Activated CD8-positive, alpha-beta T cell treated with anti-CD3 and anti-CD28 coated beads for 36 hours (primary cell): ENCODE measurements at regions not wholly inside any gene's neighbourhood (a gene's known extent, or its start where the extent isn't known, plus 50 kb on each side); places are given as distances from the start of the nearest gene placed in this dataset.

ENCODE experiments used
- ATAC-seq: fragments of 200-7000 bp; cut with Tn5 transposase; one replicate; pipeline ENCODE4 v1.10.0; 2021; ENCODE audit warnings: mild to moderate bottlenecking, moderate library complexity
- CTCF ChIA-PET: fragments of 350-600 bp; sonication (Branson Sonifier 250); formaldehyde crosslinking; loops from one replicate; lab custom pipeline; 2021; ENCODE audit warnings: antibody characterized with exemption; lab: Charles Lee
- POLR2A ChIA-PET: fragments of 350-600 bp; sonication (Branson Sonifier 250); formaldehyde crosslinking; loops from one replicate; lab custom pipeline; 2021; ENCODE audit warnings: antibody characterized with exemption; lab: Charles Lee
- DNase-seq: peaks from one replicate; pipeline ENCODE4 v3.0.0-alpha.2; 2020
- H3K27ac Mint-ChIP-seq: one replicate; pipeline ENCODE4 v1.8.0; 2021; ENCODE audit warnings: mild to moderate bottlenecking, mixed read lengths
- H3K27me3 Mint-ChIP-seq: one replicate; pipeline ENCODE4 v1.8.0; 2021; ENCODE audit warnings: mixed read lengths
- H3K36me3 Mint-ChIP-seq: one replicate; pipeline ENCODE4 v1.8.0; 2021; ENCODE audit warnings: low read depth, mixed read lengths
- H3K4me1 Mint-ChIP-seq: one replicate; pipeline ENCODE4 v1.8.0; 2021; ENCODE audit warnings: low read depth, mixed read lengths
- H3K4me3 Mint-ChIP-seq: one replicate; pipeline ENCODE4 v1.8.0; 2021; ENCODE audit warnings: mild to moderate bottlenecking, moderate library complexity, mixed read lengths
- H3K9me3 Mint-ChIP-seq: one replicate; pipeline ENCODE4 v1.8.0; 2021; ENCODE audit warnings: mixed read lengths
- intact Hi-C: fragments of 100-400 bp; cut with micrococcal nuclease; formaldehyde crosslinking; loops from one replicate; pipeline ENCODE4 v1.10.0; 2022
- TF ChIP-seq, protein P1 (sequence below): fragments of 200-600 bp; IDR thresholded peaks from one replicate; pipeline ENCODE4 v1.8.0; 2022; ENCODE audit warnings: antibody characterized with exemption, mild to moderate bottlenecking

DNA sequence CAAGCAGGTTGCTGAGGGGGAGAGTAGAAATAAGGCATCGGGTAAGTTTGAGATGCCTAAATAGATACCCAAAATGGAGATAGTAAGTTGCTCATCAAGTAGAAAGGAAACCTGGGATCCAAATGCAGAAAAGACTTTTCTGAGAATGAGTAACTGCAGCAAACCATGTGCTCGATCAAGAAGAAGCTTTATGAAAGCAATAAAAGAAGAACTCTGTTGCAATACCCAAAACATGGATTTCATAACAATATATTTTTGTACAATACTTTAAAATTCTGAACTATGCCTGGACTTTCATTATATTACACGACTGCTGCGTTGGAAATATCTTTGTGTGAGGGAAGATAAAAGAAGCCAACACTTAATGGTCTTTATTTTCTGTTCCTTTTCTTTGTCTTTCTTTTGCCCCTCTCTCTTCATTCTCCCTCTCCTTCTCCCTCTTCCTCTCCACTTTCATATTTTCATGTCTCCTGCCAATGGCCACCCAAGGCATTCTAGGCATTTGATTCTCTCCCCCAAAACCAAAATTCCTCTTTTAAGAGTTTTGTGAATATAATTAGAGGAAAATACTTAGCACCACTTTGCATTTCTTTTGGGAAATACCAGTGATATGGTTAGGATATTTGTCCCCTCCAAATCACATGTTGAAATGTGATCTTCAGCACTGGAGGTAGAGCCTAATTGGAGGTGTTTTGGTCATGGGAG lies 257.6 kb downstream of the MREG start:
- DNase-seq (no peak), ATAC-seq (no peak)
- peaks cover 7% of the 10 kb centered on the region for H3K4me1 Mint-ChIP-seq
- H3K27ac Mint-ChIP-seq: no peak overlapping the region
- H3K4me3 Mint-ChIP-seq: no peak overlapping the region
- intact Hi-C loops: no loop called here
- POLR2A ChIA-PET: no interaction called here
- CTCF ChIA-PET: no interaction called here
- no peaks in the 10 kb centered on the region for H3K9me3 Mint-ChIP-seq
- no peaks in the 10 kb centered on the region for H3K36me3 Mint-ChIP-seq
- TF ChIP-seq, protein P1, sequence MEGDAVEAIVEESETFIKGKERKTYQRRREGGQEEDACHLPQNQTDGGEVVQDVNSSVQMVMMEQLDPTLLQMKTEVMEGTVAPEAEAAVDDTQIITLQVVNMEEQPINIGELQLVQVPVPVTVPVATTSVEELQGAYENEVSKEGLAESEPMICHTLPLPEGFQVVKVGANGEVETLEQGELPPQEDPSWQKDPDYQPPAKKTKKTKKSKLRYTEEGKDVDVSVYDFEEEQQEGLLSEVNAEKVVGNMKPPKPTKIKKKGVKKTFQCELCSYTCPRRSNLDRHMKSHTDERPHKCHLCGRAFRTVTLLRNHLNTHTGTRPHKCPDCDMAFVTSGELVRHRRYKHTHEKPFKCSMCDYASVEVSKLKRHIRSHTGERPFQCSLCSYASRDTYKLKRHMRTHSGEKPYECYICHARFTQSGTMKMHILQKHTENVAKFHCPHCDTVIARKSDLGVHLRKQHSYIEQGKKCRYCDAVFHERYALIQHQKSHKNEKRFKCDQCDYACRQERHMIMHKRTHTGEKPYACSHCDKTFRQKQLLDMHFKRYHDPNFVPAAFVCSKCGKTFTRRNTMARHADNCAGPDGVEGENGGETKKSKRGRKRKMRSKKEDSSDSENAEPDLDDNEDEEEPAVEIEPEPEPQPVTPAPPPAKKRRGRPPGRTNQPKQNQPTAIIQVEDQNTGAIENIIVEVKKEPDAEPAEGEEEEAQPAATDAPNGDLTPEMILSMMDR: no peak
- H3K27me3 Mint-ChIP-seq: peaks cover 14% of the 10 kb centered on the region

DNA sequence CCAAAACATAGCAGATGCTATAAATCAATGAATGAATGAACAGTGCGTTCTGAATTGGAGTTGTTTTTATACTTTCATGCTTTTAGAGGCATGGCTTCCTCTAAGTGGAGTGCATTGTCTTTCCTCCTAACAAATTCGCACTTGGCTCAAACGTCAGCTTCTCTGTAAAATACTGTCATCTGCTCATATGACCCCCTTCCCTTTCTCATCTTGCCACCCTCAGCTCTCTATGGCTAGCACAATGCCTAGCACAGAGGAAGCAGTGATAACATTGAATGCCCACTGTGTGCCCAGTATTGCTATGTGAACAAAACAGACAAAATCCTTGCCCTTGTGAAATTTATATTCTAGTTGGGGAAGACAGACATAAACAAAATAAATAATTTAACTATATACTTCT lies 258.8 kb downstream of the MREG start:
- ChIA-PET CTCF (no interaction called here), POLR2A (no interaction called here)
- Mint-ChIP-seq H3K27me3 (peaks cover 18% of the 10 kb centered on the region), H3K4me3 (no peak overlapping the region), H3K9me3 (no peaks in the 10 kb centered on the region), H3K4me1 (peaks cover 18% of the 10 kb centered on the region), H3K36me3 (no peaks in the 10 kb centered on the region), H3K27ac (no peak overlapping the region)
- TF ChIP-seq, protein P1: no peak
- intact Hi-C loops: no loop called here
- ATAC-seq: no peak
- DNase-seq: no peak

DNA sequence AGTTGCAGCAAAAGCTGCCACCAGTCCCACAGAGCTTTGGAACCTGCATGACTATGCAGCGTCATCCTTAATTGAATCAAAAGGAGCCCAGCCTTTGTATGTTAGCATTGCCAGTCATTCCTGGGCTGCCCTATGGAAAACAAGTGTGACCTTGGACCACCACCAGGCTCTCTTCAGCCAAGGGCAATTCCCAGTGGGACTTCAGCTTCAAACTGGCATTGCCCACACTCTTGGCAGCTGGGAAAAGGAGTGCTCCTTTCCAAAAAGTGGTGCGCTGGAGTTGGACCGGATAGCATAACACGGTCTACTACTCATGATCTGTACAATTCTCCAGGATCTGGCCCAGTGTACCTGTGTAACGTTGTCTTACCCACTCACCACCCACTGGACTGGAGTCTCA lies 259.5 kb downstream of the MREG start:
- H3K4me1 Mint-ChIP-seq: peaks cover 19% of the 10 kb centered on the region
- H3K27ac Mint-ChIP-seq: no peak overlapping the region
- H3K27me3 Mint-ChIP-seq: peaks cover 23% of the 10 kb centered on the region
- no peak for ATAC-seq
- CTCF ChIA-PET: no interaction called here
- intact Hi-C loops: no loop called here
- no peaks in the 10 kb centered on the region for H3K9me3 Mint-ChIP-seq
- no peaks in the 10 kb centered on the region for H3K36me3 Mint-ChIP-seq
- H3K4me3 Mint-ChIP-seq: no peak overlapping the region
- POLR2A ChIA-PET: no interaction called here
- TF ChIP-seq, protein P1: no peak
- DNase-seq: no peak

DNA sequence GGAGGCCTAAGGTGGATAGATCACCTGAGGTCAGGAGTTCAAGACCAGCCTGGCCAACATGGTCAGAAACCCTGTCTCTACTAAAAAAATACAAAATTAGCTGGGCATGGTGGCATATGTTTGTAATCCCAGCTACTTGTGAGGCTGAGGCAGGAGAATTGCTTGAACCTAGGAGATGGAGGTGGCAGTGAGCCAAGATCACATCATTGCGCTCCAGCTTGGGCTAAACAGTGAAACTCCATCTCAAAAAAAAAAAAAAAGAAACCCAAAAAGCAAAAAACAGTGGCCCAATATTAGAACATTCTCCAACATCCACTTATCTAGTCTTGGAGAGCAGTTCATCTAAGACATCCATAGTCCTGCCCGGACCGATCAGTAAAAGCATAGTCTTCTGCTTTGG lies 260.4 kb downstream of the MREG start:
- ATAC-seq (no peak), DNase-seq (no peak)
- Mint-ChIP-seq H3K4me1 (peaks cover 19% of the 10 kb centered on the region), H3K4me3 (no peak overlapping the region), H3K27me3 (peaks cover 23% of the 10 kb centered on the region), H3K36me3 (no peaks in the 10 kb centered on the region), H3K27ac (no peak overlapping the region), H3K9me3 (no peaks in the 10 kb centered on the region)
- ChIA-PET CTCF (no interaction called here), POLR2A (no interaction called here)
- TF ChIP-seq, protein P1: no peak
- intact Hi-C loops: no loop called here

DNA sequence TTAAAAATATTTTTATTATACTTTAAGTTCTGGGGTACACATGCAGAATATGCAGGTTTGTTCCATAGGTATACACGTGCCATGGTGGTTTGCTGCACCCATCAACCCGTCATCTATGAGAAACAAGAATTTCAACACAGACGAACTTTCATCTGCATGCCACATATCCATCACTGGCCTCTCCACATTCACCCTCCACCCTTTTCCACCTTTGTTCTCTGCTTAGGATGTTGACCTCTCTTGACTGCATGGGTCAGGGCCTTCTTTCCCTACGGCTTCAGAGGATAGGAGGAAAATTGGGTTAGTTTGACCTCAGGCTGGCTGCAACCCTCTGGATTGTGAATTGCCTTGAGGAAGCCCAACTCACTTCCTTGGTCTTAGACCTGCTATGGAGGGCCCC lies 260.9 kb downstream of the MREG start:
- H3K27ac Mint-ChIP-seq: no peak overlapping the region
- H3K4me3 Mint-ChIP-seq: no peak overlapping the region
- ChIA-PET CTCF (no interaction called here), POLR2A (no interaction called here)
- TF ChIP-seq, protein P1: no peak
- H3K27me3 Mint-ChIP-seq: peaks cover 23% of the 10 kb centered on the region
- H3K4me1 Mint-ChIP-seq: peaks cover 19% of the 10 kb centered on the region
- no peaks in the 10 kb centered on the region for H3K36me3 Mint-ChIP-seq
- ATAC-seq: no peak
- H3K9me3 Mint-ChIP-seq: no peaks in the 10 kb centered on the region
- intact Hi-C loops: no loop called here
- no peak for DNase-seq
